Breast epithelium (tissue), 3 donors: ENCODE measurements at regions not wholly inside any gene's neighbourhood (a gene's known extent, or its start where the extent isn't known, plus 50 kb on each side); places are given as distances from the start of the nearest gene placed in this dataset.

Experiments used
- POLR2A ChIP-seq: fragments of 450-650 bp; IDR thresholded peaks from one replicate; pipeline ENCODE4 v1.6.1; 2016; ENCODE audit warnings: antibody characterized with exemption, mild to moderate bottlenecking, moderate library complexity
- POLR2AphosphoS5 ChIP-seq, 3 donors: sonication (generic); formaldehyde crosslinking; IDR thresholded peaks; one replicate each; pipeline ENCODE4 v1.6.1; 2017; ENCODE audit warnings: antibody characterized with exemption in 3 of 3

DNA sequence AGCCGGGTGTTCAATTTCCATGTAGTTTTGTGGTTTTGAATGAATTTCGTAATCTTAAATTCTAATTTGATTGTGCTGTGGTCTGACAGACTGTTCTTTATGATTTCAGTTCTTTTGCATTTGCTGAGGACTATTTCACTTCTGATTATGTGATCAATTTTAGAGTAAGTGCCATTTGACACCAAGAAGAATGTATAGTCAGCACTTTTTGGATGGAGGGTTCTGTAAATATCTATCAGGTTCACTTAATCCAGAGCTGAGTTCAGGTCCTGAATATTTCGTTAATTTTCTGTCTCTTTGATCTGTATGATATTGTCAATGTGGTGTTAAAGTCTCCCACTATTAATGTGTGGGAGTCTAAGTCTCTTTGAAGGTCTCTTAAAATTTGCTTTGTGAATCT lies 944.9 kb downstream of the TLE4 start:
- TF ChIP-seq POLR2AphosphoS5 (IDR thresholded peaks at IDR 0.05) (no peak), POLR2A (no peak)
